RCC 7860 (cell line): ENCODE measurements at regions not wholly inside any gene's neighbourhood (a gene's known extent, or its start where the extent isn't known, plus 50 kb on each side); places are given as distances from the start of the nearest gene placed in this dataset.
"Not testable (repeated sequence)": the region's sequence is repeated elsewhere in the genome, so short reads cannot be mapped to it uniquely, and the experiment has no call there.

Experiments
- DNase-seq: peaks from one replicate; pipeline ENCODE4 v3.0.0-alpha.2; 2015; ENCODE audit warnings: low spot score
- FAIRE-seq: peaks from 2 replicates; lab custom pipeline; 2012; peaks lifted over from hg19 to GRCh38; lab: Jason Lieb, UNC

DNA sequence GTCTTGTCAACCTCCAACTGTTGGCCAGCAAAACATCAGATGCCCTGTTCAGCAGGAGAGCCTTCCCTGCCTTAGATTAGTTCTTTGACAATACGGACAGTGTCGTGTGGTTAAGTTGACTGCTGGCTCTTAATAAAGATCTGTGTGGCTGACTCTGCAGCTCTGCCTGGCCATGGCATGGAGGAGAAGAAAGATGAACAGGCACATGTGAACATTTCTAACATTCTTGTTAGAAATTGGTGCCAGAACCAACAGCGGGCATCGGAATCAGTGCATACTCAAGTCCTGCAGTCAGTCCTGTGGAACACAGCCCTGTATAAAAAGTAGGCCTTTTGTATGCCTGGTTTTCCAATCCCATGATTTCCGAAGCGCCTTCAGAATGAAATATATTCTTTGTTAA, 455.6 kb downstream of the POM121L12 start:
- no peak for DNase-seq
- no peak for FAIRE-seq

- DNase-seq, FAIRE-seq: not testable (repeated sequence)
These were observed 459.7 kb downstream of the POM121L12 start for GRCh38 chr7:53495181-53495580.

DNA sequence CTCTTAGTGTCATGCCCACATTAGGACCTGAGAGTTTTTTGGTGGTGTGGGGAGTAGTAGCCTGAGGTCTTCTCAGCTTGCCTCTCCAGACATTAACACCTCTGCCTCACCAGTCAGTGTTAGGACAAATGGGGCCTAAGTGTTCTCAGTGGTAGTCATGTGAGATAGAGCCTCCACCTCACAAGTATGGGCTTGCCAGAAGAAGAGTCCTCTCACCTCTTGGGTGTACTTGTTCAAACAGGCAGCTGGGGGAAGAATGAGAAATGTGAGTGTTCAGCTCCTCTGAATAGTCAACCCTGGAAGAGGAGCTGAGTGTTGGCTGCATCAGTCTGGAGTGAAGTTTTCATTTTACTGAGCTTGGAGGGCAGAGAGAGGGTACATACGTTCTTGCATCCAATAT, 464.6 kb downstream of the POM121L12 start:
- no peak for DNase-seq
- FAIRE-seq, result no peak

DNA sequence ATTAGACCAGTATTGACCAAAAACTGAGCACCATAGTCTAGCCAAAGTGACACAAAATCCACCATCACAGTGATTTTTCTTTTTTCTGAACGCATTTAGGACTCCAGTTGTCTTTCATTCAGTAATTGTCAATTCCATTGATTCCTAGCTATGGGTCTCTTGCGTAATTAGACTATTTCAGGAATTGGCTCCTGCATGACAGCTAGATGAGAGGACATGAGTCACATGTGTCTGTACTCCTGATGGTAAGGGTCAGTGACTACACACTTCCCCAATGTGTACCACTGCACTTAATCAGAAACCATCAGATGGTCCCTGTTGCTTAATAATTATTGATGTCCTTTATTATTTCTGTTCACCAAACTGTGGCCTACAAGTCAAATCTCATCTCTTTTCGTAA, 469.5 kb downstream of the POM121L12 start:
- no peak for FAIRE-seq
- DNase-seq, result no peak

GRCh38 chr7:53518319-53518718, 482.9 kb downstream of the POM121L12 start:
- FAIRE-seq (no peak), DNase-seq (no peak)

DNA sequence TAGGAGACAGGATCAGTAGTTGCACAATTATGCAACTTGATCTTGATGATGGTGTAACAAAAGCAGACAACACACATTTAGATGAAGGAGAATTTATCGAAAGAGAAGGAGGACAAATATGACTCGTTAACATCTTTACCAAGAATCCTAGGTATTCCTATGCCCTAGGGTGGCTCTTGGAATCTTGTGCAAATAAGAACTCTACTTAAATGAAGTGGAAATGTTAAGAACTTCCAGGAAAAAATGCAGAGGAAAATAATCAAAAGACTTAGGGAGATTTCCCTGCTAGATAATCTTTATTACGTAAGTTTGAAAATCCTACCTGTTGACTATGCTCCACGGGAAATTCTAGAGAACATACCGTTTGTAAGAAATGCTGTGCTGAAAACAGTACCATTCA, 485.4 kb downstream of the POM121L12 start:
- DNase-seq, result no peak
- no peak for FAIRE-seq

GRCh38 chr7:53521638-53522184, 486.3 kb downstream of the POM121L12 start:
- no peak for FAIRE-seq

GRCh38 chr7:53539558-53539957, 504.1 kb downstream of the POM121L12 start:
- FAIRE-seq (peak; percentile 52), DNase-seq (no peak)

More at GRCh38 chr7:53521638-53522184, 486.3 kb downstream of the POM121L12 start:
- DNase-seq, result no peak

- FAIRE-seq (no peak), DNase-seq (no peak)
These were observed 506.0 kb downstream of the POM121L12 start for GRCh38 chr7:53541475-53541874.

DNA sequence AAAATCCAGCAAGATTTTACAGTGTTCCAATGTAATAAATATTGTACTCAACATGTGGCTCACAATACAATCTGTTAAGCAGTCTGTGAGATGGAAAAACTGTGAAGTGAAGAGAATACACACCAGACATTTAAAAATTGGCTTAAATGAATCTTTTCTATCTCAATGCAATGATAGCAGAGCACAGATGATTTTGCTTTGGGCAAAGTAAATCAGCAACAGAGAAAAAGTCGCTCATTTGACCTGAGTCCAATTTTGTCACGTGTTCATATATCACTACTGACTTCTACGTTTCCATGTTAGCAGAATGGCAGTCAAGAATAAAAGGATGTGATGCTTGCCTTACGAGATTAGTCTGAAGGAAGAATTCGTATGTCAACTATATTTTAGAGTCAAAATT, 506.7 kb downstream of the POM121L12 start:
- FAIRE-seq, result no peak
- DNase-seq, result no peak
